GM12878 (cell line): ENCODE measurements at regions not wholly inside any gene's neighbourhood (a gene's known extent, or its start where the extent isn't known, plus 50 kb on each side); places are given as distances from the start of the nearest gene placed in this dataset.

ENCODE experiments used
- ATAC-seq: fragments of 200-7000 bp; cut with Tn5 transposase; 3 replicates; pipeline ENCODE4 v1.9.1; 2020; ENCODE audit warnings: mild to moderate bottlenecking, moderate library complexity
- BruUV-seq: library from RNA; stranded (reverse); fragments of 400-500 nt; replicated peaks from 2 replicates; lab custom pipeline; 2021; lab: Mats Ljungman, UMichigan
- CTCF ChIA-PET: fragments of 300-600 bp; sonication (Branson Sonifier 250); formaldehyde crosslinking; extraction: SDS; loops from one replicate; lab custom pipeline; 2021; ENCODE audit warnings: inconsistent platforms; lab: Yijun Ruan, JAX
- POLR2A ChIA-PET: fragments of 350-600 bp; formaldehyde crosslinking; extraction: SDS; loops from one replicate; lab custom pipeline; 2021; ENCODE audit warnings: inconsistent platforms; lab: Charles Lee
- RAD21 ChIA-PET: fragments of 300-600 bp; sonication (Branson Sonifier 250); formaldehyde crosslinking; loops from one replicate; lab custom pipeline; 2023; ENCODE audit warnings: antibody characterized with exemption; ENCODE audit not compliant: unreplicated experiment; lab: Charles Lee
- SMC1A ChIA-PET: fragments of 300-600 bp; sonication (Branson Sonifier 250); formaldehyde crosslinking; loops from one replicate; lab custom pipeline; 2023; ENCODE audit not compliant: unreplicated experiment, uncharacterized antibody; lab: Charles Lee
- DNase-seq: peaks from one replicate; pipeline ENCODE4 v3.0.0-alpha.2; 2011; ENCODE audit warnings: low read depth, low spot score
- FAIRE-seq: peaks from 3 replicates; lab custom pipeline; 2011; peaks lifted over from hg19 to GRCh38; lab: Jason Lieb, UNC
- H2AFZ ChIP-seq: 2 replicates; pipeline ENCODE4 v1.6.0; 2011; ENCODE audit warnings: low read depth, low read length, control low read depth; ENCODE audit not compliant: control insufficient read depth
- H3K27ac ChIP-seq: 2 replicates; pipeline ENCODE4 v1.5.1; 2011; ENCODE audit warnings: control low read depth; ENCODE audit not compliant: control insufficient read depth, insufficient read depth
- H3K27me3 ChIP-seq, 2 experiments: replicated peaks in 1 of 2; 2 replicates each; pipeline versions ENCODE4 v1.6.0 to v1.6.1; 2011; ENCODE audit warnings: low read length in 1 of 2; ENCODE audit not compliant: control insufficient read depth in 2 of 2, insufficient read depth in 2 of 2
- H3K36me3 ChIP-seq, 2 experiments: 2 replicates each; pipeline ENCODE4 v1.5.1; 2011; ENCODE audit warnings: low read length in 1 of 2; ENCODE audit not compliant: control insufficient read depth in 2 of 2, insufficient read depth in 2 of 2
- H3K4me1 ChIP-seq: 2 replicates; pipeline ENCODE4 v1.6.1; 2011; ENCODE audit warnings: mild to moderate bottlenecking, low read length, moderate library complexity, mixed read lengths; ENCODE audit not compliant: control insufficient read depth, insufficient read depth
- H3K4me2 ChIP-seq: 2 replicates; pipeline ENCODE4 v1.6.0; 2011; ENCODE audit warnings: control low read depth; ENCODE audit not compliant: control insufficient read depth, insufficient read depth
- H3K4me3 ChIP-seq: fragments of 200-600 bp; sonication (generic); 2 replicates; pipeline ENCODE4 v1.5.1; 2016
- H3K79me2 ChIP-seq: 2 replicates; pipeline ENCODE4 v1.6.0; 2011; ENCODE audit warnings: low read length; ENCODE audit not compliant: control insufficient read depth, insufficient read depth
- H3K9ac ChIP-seq: 2 replicates; pipeline ENCODE4 v1.8.0; 2011; ENCODE audit warnings: low read length, control low read depth, mixed read lengths; ENCODE audit not compliant: control insufficient read depth, insufficient read depth
- H3K9me3 ChIP-seq: replicated peaks from 3 replicates; pipeline ENCODE4 v1.5.1; 2011; ENCODE audit warnings: mild to moderate bottlenecking, low read length; ENCODE audit not compliant: control insufficient read depth, insufficient read depth
- H4K20me1 ChIP-seq: 2 replicates; pipeline ENCODE4 v1.6.0; 2011; ENCODE audit not compliant: control insufficient read depth, insufficient read depth
- CBX5 ChIP-seq: sonication (generic); IDR thresholded peaks from 2 replicates; pipeline ENCODE4 v1.6.1; 2016; ENCODE audit warnings: low read depth, moderate library complexity, mild to moderate bottlenecking, inconsistent platforms
- ZNF687 ChIP-seq: fragments of 450-650 bp; IDR thresholded peaks from 2 replicates; pipeline ENCODE4 v1.6.1; 2017; ENCODE audit warnings: mild to moderate bottlenecking, moderate library complexity
- WGBS: methylation state at CpG from one replicate; pipeline ENCODE4 v1.1.6; 2016; ENCODE audit warnings: low lambda C conversion rate; ENCODE audit not compliant: insufficient replicate concordance, insufficient coverage; ENCODE audit errors: missing lambda C conversion rate; 5-methylcytosine and 5-hydroxymethylcytosine counted together
- in situ Hi-C: fragments of 300-500 bp; cut with MboI; formaldehyde crosslinking; loops from 9 replicates; pipeline ENCODE4 v1.14.3; 2018; ENCODE audit warnings: mixed read lengths
- intact Hi-C: fragments of 100-400 bp; cut with micrococcal nuclease; formaldehyde crosslinking; loops from one replicate; pipeline ENCODE4 v1.14.2; 2022; ENCODE audit not compliant: unreplicated experiment

DNA sequence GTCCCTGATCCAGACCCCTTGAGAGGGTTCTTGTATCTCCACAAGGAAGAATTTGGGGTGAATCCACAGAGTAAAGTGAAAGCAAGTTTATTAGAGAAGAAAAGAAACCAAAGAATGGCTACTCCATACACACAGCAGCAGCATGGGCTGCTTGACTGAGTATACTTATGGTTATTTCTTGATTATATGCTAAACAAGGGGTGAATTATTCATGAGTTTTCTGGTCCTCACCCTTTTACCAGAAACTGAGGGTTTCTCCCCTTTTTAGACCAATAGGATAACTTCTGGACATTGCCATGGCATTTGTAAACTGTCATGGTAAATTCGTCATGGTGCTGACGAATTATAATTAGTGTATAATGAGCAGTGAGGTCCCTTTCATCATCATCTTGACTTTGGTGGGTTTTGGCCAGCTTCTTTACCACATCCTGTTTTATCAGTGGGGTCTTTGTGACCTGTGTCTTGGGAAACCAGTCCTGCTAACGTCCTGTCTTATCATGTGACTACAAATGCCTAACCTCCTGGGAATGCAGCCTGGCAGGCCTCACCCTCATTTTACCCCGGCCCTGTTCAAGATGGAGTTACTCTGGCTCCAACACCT is 121.9 kb downstream of the SPTSSA start:
- Histone ChIP-seq H3K4me3 (no peak overlapping the region), H3K27ac (no peak overlapping the region), H2AFZ (no peak overlapping the region), H3K36me3 (no peaks in the 10 kb centered on the region), H3K79me2 (no peaks in the 10 kb centered on the region), H3K27me3 (no peaks in the 10 kb centered on the region), H4K20me1 (no peaks in the 10 kb centered on the region), H3K9me3 (no peaks in the 10 kb centered on the region; the same call in 2 of the 3 replicates), H3K4me1 (no peaks in the 10 kb centered on the region), H3K9ac (no peak overlapping the region), H3K4me2 (no peak overlapping the region)
- ChIA-PET CTCF (interaction anchor here (1.2 kb wide), 1 partner anchor 8 kb away, joined by 9 read pairs; no protein-coding TSS in a partner anchor), POLR2A (no interaction called here), SMC1A (interaction anchor here (0.8 kb wide), 1 partner anchor 8 kb away, joined by 3 read pairs; no protein-coding TSS in a partner anchor), RAD21 (no interaction called here)
- 62% methylated on average over 4 of the region's 4 CpGs for WGBS
- in situ Hi-C loops (loop anchor here (25.0 kb wide), 1 partner anchor 1072 kb away; the partner anchor contains the start of gene NFKBIA), intact Hi-C loops (no loop called here)
- FAIRE-seq (no peak), ATAC-seq (no peak), DNase-seq (no peak)
- TF ChIP-seq ZNF687 (peak; percentile 51; the same call in 1 of the 2 replicates), CBX5 (no peak)
- no TSS peak for BruUV-seq
